Trophoblast cell (in vitro differentiated cells and primary cell): ENCODE measurements at regions not wholly inside any gene's neighbourhood (a gene's known extent, or its start where the extent isn't known, plus 50 kb on each side); places are given as distances from the start of the nearest gene placed in this dataset.

Source experiments
- DNase-seq, 2 donors: peaks; one replicate each; pipeline ENCODE4 v3.0.0-alpha.2; 2016
- H2AFZ ChIP-seq: 2 replicates; pipeline ENCODE4 v1.6.1; 2013; ENCODE audit warnings: low read length, moderate library complexity, mild to moderate bottlenecking; ENCODE audit not compliant: insufficient read depth, poor library complexity
- H2AK5ac ChIP-seq: 2 replicates; pipeline ENCODE4 v1.6.1; 2013; ENCODE audit warnings: mild to moderate bottlenecking, low read length
- H2BK120ac ChIP-seq: 2 replicates; pipeline ENCODE4 v1.6.1; 2013; ENCODE audit warnings: low read length, mild to moderate bottlenecking, moderate library complexity; ENCODE audit not compliant: insufficient read depth, poor library complexity
- H2BK12ac ChIP-seq: 2 replicates; pipeline ENCODE4 v1.6.1; 2013; ENCODE audit warnings: mild to moderate bottlenecking, low read length, moderate library complexity
- H2BK5ac ChIP-seq: 2 replicates; pipeline ENCODE4 v1.6.1; 2013; ENCODE audit warnings: low read length, low read depth, moderate library complexity, mild to moderate bottlenecking; ENCODE audit not compliant: poor library complexity
- H3K14ac ChIP-seq: 2 replicates; pipeline ENCODE4 v1.6.1; 2013; ENCODE audit warnings: mild to moderate bottlenecking, low read length
- H3K18ac ChIP-seq: 2 replicates; pipeline ENCODE4 v1.6.1; 2013; ENCODE audit warnings: mild to moderate bottlenecking, low read length
- H3K23ac ChIP-seq: 2 replicates; pipeline ENCODE4 v1.6.1; 2013; ENCODE audit warnings: low read length
- H3K27ac ChIP-seq: 2 replicates; pipeline ENCODE4 v1.5.1; 2013; ENCODE audit warnings: low read depth, mild to moderate bottlenecking, inconsistent platforms, low read length, moderate library complexity
- H3K27me3 ChIP-seq: 2 replicates; pipeline ENCODE4 v1.6.1; 2013; ENCODE audit warnings: inconsistent platforms, mild to moderate bottlenecking, low read length, moderate library complexity; ENCODE audit not compliant: insufficient read depth
- H3K36me3 ChIP-seq, 2 experiments: 1 replicate in 1 of 2; 2 replicates in 1 of 2; pipeline ENCODE4 v1.6.1; 2013; ENCODE audit warnings: low read length in 2 of 2, mild to moderate bottlenecking in 2 of 2, moderate library complexity in 1 of 2; ENCODE audit not compliant: insufficient read depth in 2 of 2, control insufficient read depth in 1 of 2
- H3K4ac ChIP-seq: 2 replicates; pipeline ENCODE4 v1.6.1; 2013; ENCODE audit warnings: low read depth, mild to moderate bottlenecking, low read length, moderate library complexity
- H3K4me1 ChIP-seq, 2 experiments: 1 replicate in 1 of 2; 2 replicates in 1 of 2; pipeline ENCODE4 v1.6.1; 2013; ENCODE audit warnings: low read length in 2 of 2, mild to moderate bottlenecking in 2 of 2, moderate library complexity in 1 of 2; ENCODE audit not compliant: insufficient read depth in 2 of 2, control insufficient read depth in 1 of 2
- H3K4me2 ChIP-seq: 2 replicates; pipeline ENCODE4 v1.6.1; 2013; ENCODE audit warnings: inconsistent platforms, mild to moderate bottlenecking, low read length, moderate library complexity
- H3K4me3 ChIP-seq: 2 replicates; pipeline ENCODE4 v1.5.1; 2013; ENCODE audit warnings: mild to moderate bottlenecking, low read depth, low read length, inconsistent platforms
- H3K79me1 ChIP-seq: one replicate; pipeline ENCODE4 v1.6.1; 2013; ENCODE audit warnings: low read length
- H3K79me2 ChIP-seq: 2 replicates; pipeline ENCODE4 v1.6.1; 2013; ENCODE audit warnings: low read length, mild to moderate bottlenecking; ENCODE audit not compliant: control insufficient read depth, insufficient read depth, poor library complexity
- H3K9ac ChIP-seq: 2 replicates; pipeline ENCODE4 v1.6.1; 2013; ENCODE audit warnings: mild to moderate bottlenecking, low read length
- H3K9me3 ChIP-seq: 2 replicates; pipeline ENCODE4 v1.6.1; 2013; ENCODE audit warnings: low read depth, mild to moderate bottlenecking, control low read depth, inconsistent platforms, low read length; ENCODE audit not compliant: insufficient read depth
- H4K12ac ChIP-seq: 2 replicates; pipeline ENCODE4 v1.6.1; 2013; ENCODE audit warnings: low read depth, mild to moderate bottlenecking, low read length, moderate library complexity
- H4K8ac ChIP-seq: 2 replicates; pipeline ENCODE4 v1.6.1; 2013; ENCODE audit warnings: low read depth, mild to moderate bottlenecking, low read length, moderate library complexity
- H4K91ac ChIP-seq: one replicate; pipeline ENCODE4 v1.6.1; 2013; ENCODE audit warnings: low read depth, mild to moderate bottlenecking, low read length, moderate library complexity
- WGBS: extraction: QIAGEN DNeasy Blood & Tissue Kit; methylation state at CpG from one replicate; pipeline ENCODE4 v1.1.7; 2013; ENCODE audit warnings: missing lambda C conversion rate; ENCODE audit not compliant: insufficient read length, insufficient coverage; ENCODE audit errors: extremely low coverage; 5-methylcytosine and 5-hydroxymethylcytosine counted together

DNA sequence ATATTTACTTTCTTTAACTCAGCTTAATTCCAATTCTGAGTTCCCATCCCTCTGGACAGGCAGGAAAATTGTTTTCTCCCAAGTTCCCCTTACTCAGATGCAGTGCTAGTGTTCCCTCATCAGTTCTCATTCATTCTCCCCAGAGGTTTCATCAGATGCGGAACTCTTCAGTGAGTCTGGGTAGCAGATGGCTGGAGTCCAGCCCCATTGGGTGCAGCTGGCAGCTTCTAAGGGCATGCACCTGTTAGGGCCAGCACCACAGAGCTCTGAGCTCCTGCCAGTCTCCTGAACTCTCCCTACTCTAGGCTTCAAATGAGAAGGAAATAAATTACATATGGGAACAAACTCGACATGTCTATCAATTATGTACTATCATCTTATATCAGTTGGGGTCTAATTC lies 76.6 kb downstream of the SOD2 start:
- Histone ChIP-seq H2BK5ac (no peak overlapping the region), H3K9ac (no peak overlapping the region), H3K79me1 (no peaks in the 10 kb centered on the region), H3K4ac (no peak overlapping the region), H3K4me1 (no peaks in the 10 kb centered on the region), H3K27me3 (no peaks in the 10 kb centered on the region), H3K79me2 (no peaks in the 10 kb centered on the region), H2BK120ac (no peak overlapping the region), H3K9me3 (peaks cover 4% of the 10 kb centered on the region), H3K23ac (no peak overlapping the region), H3K4me3 (no peak overlapping the region), H2BK12ac (no peak overlapping the region), H4K91ac (no peak overlapping the region), H3K14ac (no peak overlapping the region), H3K36me3 (no peaks in the 10 kb centered on the region), H4K12ac (no peak overlapping the region), H3K27ac (no peak overlapping the region), H2AK5ac (no peak overlapping the region), H4K8ac (no peak overlapping the region), H3K18ac (no peak overlapping the region), H2AFZ (no peak overlapping the region), H3K4me2 (no peak overlapping the region)
- no CpG with 5 or more reads among the region's 2 CpGs for WGBS
- DNase-seq: no peak

DNA sequence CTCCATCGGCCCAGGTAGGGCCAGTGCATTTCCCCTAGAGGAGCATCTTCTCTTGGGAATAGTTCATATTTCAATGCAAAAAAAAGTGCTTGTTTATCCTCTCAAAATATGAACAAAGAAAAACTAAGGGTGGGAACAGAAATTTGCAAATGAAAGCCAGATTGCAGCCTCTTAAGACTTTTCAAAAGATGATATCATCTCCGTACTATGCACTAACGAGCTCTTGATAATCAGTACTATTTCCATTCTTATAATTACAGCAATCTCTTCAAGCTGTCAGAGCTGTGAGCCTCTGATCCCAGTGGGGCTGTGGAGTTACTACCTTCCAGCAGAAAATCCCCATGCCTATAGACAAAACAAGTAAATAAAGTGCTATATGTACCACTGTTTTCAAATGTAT lies 77.1 kb downstream of the SOD2 start:
- H3K18ac ChIP-seq: no peak overlapping the region
- H3K9me3 ChIP-seq: peaks cover 4% of the 10 kb centered on the region
- H3K79me1 ChIP-seq: no peaks in the 10 kb centered on the region
- H2BK12ac ChIP-seq: no peak overlapping the region
- H2AK5ac ChIP-seq: no peak overlapping the region
- no peak overlapping the region for H3K4me3 ChIP-seq
- H3K27ac ChIP-seq: no peak overlapping the region
- H3K36me3 ChIP-seq: no peaks in the 10 kb centered on the region
- no peak overlapping the region for H3K9ac ChIP-seq
- H3K14ac ChIP-seq: no peak overlapping the region
- H3K79me2 ChIP-seq: no peaks in the 10 kb centered on the region
- H3K27me3 ChIP-seq: no peaks in the 10 kb centered on the region
- no peak overlapping the region for H3K4ac ChIP-seq
- no peaks in the 10 kb centered on the region for H3K4me1 ChIP-seq
- no peak overlapping the region for H4K8ac ChIP-seq
- no peak overlapping the region for H2AFZ ChIP-seq
- H2BK120ac ChIP-seq: no peak overlapping the region
- no peak overlapping the region for H4K12ac ChIP-seq
- DNase-seq: no peak
- no peak overlapping the region for H2BK5ac ChIP-seq
- no peak overlapping the region for H4K91ac ChIP-seq
- no CpG with 5 or more reads among the region's 3 CpGs for WGBS
- H3K4me2 ChIP-seq: no peak overlapping the region
- H3K23ac ChIP-seq: no peak overlapping the region

DNA sequence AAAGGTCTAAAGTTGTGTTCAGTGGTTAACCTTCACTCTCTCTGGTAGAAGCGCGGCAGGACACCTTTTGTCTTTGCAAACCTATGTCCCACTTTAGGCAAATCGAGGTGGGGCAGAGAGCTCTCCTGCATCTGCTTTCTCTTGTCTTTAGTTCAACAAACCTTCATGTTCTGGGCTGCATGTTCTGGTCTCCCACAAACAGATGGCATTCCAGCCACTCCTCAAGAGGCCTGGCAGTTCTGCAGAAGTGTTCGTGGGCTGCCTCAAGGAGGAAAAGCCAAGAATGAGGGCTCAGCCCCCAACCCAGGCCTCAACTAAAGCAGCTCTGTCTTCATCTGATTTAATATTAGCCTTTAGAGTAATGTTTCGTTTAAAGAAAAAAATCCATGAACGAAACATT lies 82.2 kb downstream of the SOD2 start:
- no peak overlapping the region for H4K91ac ChIP-seq
- no peaks in the 10 kb centered on the region for H3K27me3 ChIP-seq
- no peak overlapping the region for H3K9ac ChIP-seq
- no peak overlapping the region for H3K4me3 ChIP-seq
- no peak overlapping the region for H4K12ac ChIP-seq
- H2BK5ac ChIP-seq: no peak overlapping the region
- no peak overlapping the region for H4K8ac ChIP-seq
- no peak overlapping the region for H3K23ac ChIP-seq
- H2AFZ ChIP-seq: no peak overlapping the region
- no peaks in the 10 kb centered on the region for H3K4me1 ChIP-seq
- no peak overlapping the region for H3K14ac ChIP-seq
- no peak for DNase-seq
- H3K79me1 ChIP-seq: no peaks in the 10 kb centered on the region
- H2BK12ac ChIP-seq: no peak overlapping the region
- H3K36me3 ChIP-seq: no peaks in the 10 kb centered on the region
- no peak overlapping the region for H3K4ac ChIP-seq
- no peaks in the 10 kb centered on the region for H3K9me3 ChIP-seq
- H3K4me2 ChIP-seq: no peak overlapping the region
- no peaks in the 10 kb centered on the region for H3K79me2 ChIP-seq
- H2AK5ac ChIP-seq: no peak overlapping the region
- H3K27ac ChIP-seq: no peak overlapping the region
- no peak overlapping the region for H2BK120ac ChIP-seq
- WGBS: no CpG with 5 or more reads among the region's 6 CpGs
- H3K18ac ChIP-seq: no peak overlapping the region

- Histone ChIP-seq H2BK120ac (no peak overlapping the region), H3K14ac (no peak overlapping the region), H3K4me2 (no peak overlapping the region), H2AK5ac (no peak overlapping the region), H3K9me3 (no peaks in the 10 kb centered on the region), H3K27me3 (no peaks in the 10 kb centered on the region), H4K8ac (no peak overlapping the region), H3K27ac (no peak overlapping the region), H3K9ac (no peak overlapping the region), H3K4me1 (no peaks in the 10 kb centered on the region), H2AFZ (no peak overlapping the region), H4K12ac (no peak overlapping the region), H2BK5ac (no peak overlapping the region), H3K4me3 (no peak overlapping the region), H3K79me2 (no peaks in the 10 kb centered on the region), H3K79me1 (no peaks in the 10 kb centered on the region), H3K36me3 (no peaks in the 10 kb centered on the region), H3K23ac (no peak overlapping the region), H4K91ac (no peak overlapping the region), H2BK12ac (no peak overlapping the region), H3K18ac (no peak overlapping the region), H3K4ac (no peak overlapping the region)
- WGBS: no CpG with 5 or more reads among the region's 2 CpGs
- no peak for DNase-seq
Observed at GRCh38 chr6:159609652-159610178, 83.3 kb downstream of the SOD2 start.
